K562 (cell line): ENCODE measurements at regions not wholly inside any gene's neighbourhood (a gene's known extent, or its start where the extent isn't known, plus 50 kb on each side); places are given as distances from the start of the nearest gene placed in this dataset.

Experiments
- ATAC-seq: fragments of 200-7000 bp; cut with Tn5 transposase; 3 replicates; pipeline ENCODE4 v1.9.1; 2020; ENCODE audit warnings: moderate library complexity
- BruUV-seq: library from RNA; stranded (reverse); fragments of 400-500 nt; replicated peaks from 2 replicates; lab custom pipeline; 2021; lab: Mats Ljungman, UMichigan
- CTCF ChIA-PET: fragments of 300-600 bp; formaldehyde crosslinking; extraction: SDS; loops from one replicate; lab custom pipeline; 2021; ENCODE audit warnings: low intra/inter-chr PET ratio; lab: Yijun Ruan, JAX
- POLR2A ChIA-PET: fragments of 300-600, 350-650 bp; sonication (Branson Sonifier 250); formaldehyde crosslinking; extraction: SDS; loops from one replicate; lab custom pipeline; 2021; ENCODE audit warnings: antibody characterized with exemption, inconsistent platforms; lab: Yijun Ruan, JAX
- DNase-seq, 4 experiments: peaks; one replicate each; pipeline versions ENCODE4 v3.0.0 to v3.0.0-alpha.2; 2011 to 2018; ENCODE audit warnings: low spot score in 3 of 4, mixed read lengths in 3 of 4; ENCODE audit errors: extremely low read depth in 1 of 4
- FAIRE-seq: peaks from 2 replicates; lab custom pipeline; 2011; peaks lifted over from hg19 to GRCh38; lab: Jason Lieb, UNC
- H2AFZ ChIP-seq: 2 replicates; pipeline ENCODE4 v1.6.0; 2011; ENCODE audit warnings: low read depth, low read length, control low read depth, inconsistent platforms
- H3K27ac ChIP-seq: fragments of 200-600 bp; 3 replicates; pipeline ENCODE4 v1.8.0; 2011; ENCODE audit warnings: low read depth, mild to moderate bottlenecking, control low read depth, inconsistent platforms, low read length, moderate library complexity, mixed read lengths; ENCODE audit errors: extremely low read depth
- H3K27me3 ChIP-seq, 2 experiments: fragments of 300-600 bp in 1 of 2; 2 replicates in 1 of 2; 3 replicates in 1 of 2; pipeline versions ENCODE4 v1.6.0 to v1.8.0; 2011; ENCODE audit warnings: inconsistent platforms in 2 of 2, low read length in 2 of 2, mild to moderate bottlenecking in 1 of 2, mixed read lengths in 1 of 2, moderate library complexity in 1 of 2; ENCODE audit not compliant: control insufficient read depth in 2 of 2, insufficient read depth in 2 of 2
- H3K36me3 ChIP-seq: fragments of 300-600 bp; 3 replicates; pipeline ENCODE4 v1.8.0; 2011; ENCODE audit warnings: mild to moderate bottlenecking, low read length, inconsistent platforms; ENCODE audit not compliant: control insufficient read depth, insufficient read depth
- H3K4me1 ChIP-seq, 2 experiments: fragments of 200-600 bp in 1 of 2; replicated peaks in 1 of 2; 2 replicates in 1 of 2; 3 replicates in 1 of 2; pipeline versions ENCODE4 v1.5.1 to v1.8.0; 2011; ENCODE audit warnings: inconsistent platforms in 2 of 2, low read length in 2 of 2, mild to moderate bottlenecking in 1 of 2, mixed read lengths in 1 of 2, moderate library complexity in 1 of 2; ENCODE audit not compliant: control insufficient read depth in 2 of 2, insufficient read depth in 2 of 2
- H3K4me2 ChIP-seq: 2 replicates; pipeline ENCODE4 v1.6.1; 2011; ENCODE audit warnings: low read length, control low read depth, inconsistent platforms, mixed read lengths; ENCODE audit not compliant: insufficient read depth
- H3K4me3 ChIP-seq: fragments of 200-600 bp; sonication (generic), shearing (Covaris generic); 2 replicates; pipeline ENCODE4 v1.5.1; 2016; ENCODE audit warnings: control low read depth, inconsistent platforms
- H3K79me2 ChIP-seq: fragments of 200-600 bp; 3 replicates; pipeline ENCODE4 v1.8.0; 2011; ENCODE audit warnings: low read length, inconsistent platforms; ENCODE audit not compliant: control insufficient read depth, insufficient read depth
- H3K9ac ChIP-seq, 2 experiments: 2 replicates each; pipeline versions ENCODE4 v1.6.0 to v1.6.1; 2011; ENCODE audit warnings: low read depth in 2 of 2, low read length in 2 of 2, control low read depth in 1 of 2, inconsistent platforms in 1 of 2, mild to moderate bottlenecking in 1 of 2, mixed read lengths in 1 of 2; ENCODE audit not compliant: insufficient read depth in 1 of 2
- H3K9me1 ChIP-seq: one replicate; pipeline ENCODE4 v1.6.0; 2011; ENCODE audit warnings: inconsistent platforms, mild to moderate bottlenecking, low read length, moderate library complexity; ENCODE audit not compliant: control insufficient read depth, insufficient read depth
- H3K9me3 ChIP-seq: replicated peaks from 2 replicates; pipeline ENCODE4 v1.5.1; 2011; ENCODE audit warnings: low read depth, low read length, inconsistent platforms; ENCODE audit not compliant: control insufficient read depth, insufficient read depth
- H4K20me1 ChIP-seq: replicated peaks from 2 replicates; pipeline ENCODE4 v1.6.1; 2011; ENCODE audit warnings: low read length, inconsistent platforms, mixed read lengths; ENCODE audit not compliant: control insufficient read depth, insufficient read depth
- E4F1 ChIP-seq: fragments of 250-450 bp; sonication (Bioruptor Pico); IDR thresholded peaks from 2 replicates; pipeline ENCODE4 v1.5.0; 2021; ENCODE audit warnings: mild to moderate bottlenecking, borderline replicate concordance
- ESRRA ChIP-seq: fragments of 450-650 bp; IDR thresholded peaks from 2 replicates; pipeline ENCODE4 v1.6.1; 2014; ENCODE audit warnings: low read depth, mild to moderate bottlenecking, moderate library complexity, borderline replicate concordance
- HMGN3 ChIP-seq: IDR thresholded peaks from 2 replicates; pipeline ENCODE4 v1.6.1; 2011; ENCODE audit warnings: borderline replicate concordance, low read depth, mild to moderate bottlenecking, mixed read lengths, low read length; ENCODE audit not compliant: insufficient read length; ENCODE audit errors: extremely low read depth
- JUNB ChIP-seq: fragments of 450-650 bp; formaldehyde crosslinking; conservative IDR thresholded peaks from 2 replicates; pipeline ENCODE4 v1.4.0; 2020; ENCODE audit warnings: mild to moderate bottlenecking
- KDM5B ChIP-seq: fragments of 200-600 bp; sonication (generic); IDR thresholded peaks from 2 replicates; pipeline ENCODE4 v1.6.1; 2012; ENCODE audit warnings: low read depth, mild to moderate bottlenecking, moderate library complexity, low read length, control low read depth, inconsistent platforms; ENCODE audit not compliant: insufficient replicate concordance
- NEUROD1 ChIP-seq: fragments of 150-350 bp; IDR thresholded peaks from 2 replicates; pipeline ENCODE4 v1.6.1; 2014; ENCODE audit warnings: borderline replicate concordance, low read length, low read depth; ENCODE audit not compliant: partially characterized antibody
- SMARCC2 ChIP-seq: fragments of 450-650 bp; IDR thresholded peaks from 2 replicates; pipeline ENCODE4 v1.6.1; 2017; ENCODE audit warnings: antibody characterized with exemption, moderate library complexity, mild to moderate bottlenecking, low read depth
- ZNF12 ChIP-seq: sonication (generic); formaldehyde crosslinking; IDR thresholded peaks from 2 replicates; pipeline ENCODE4 v1.4.0; 2020; ENCODE audit warnings: mild to moderate bottlenecking, missing genetic modification reagents
- ZNF280A ChIP-seq: fragments of 450-650 bp; IDR thresholded peaks from 2 replicates; pipeline ENCODE4 v1.6.1; 2018; ENCODE audit warnings: mild to moderate bottlenecking, low read depth; ENCODE audit not compliant: partially characterized antibody
- ZNF518B ChIP-seq: fragments of 250-450 bp; sonication (Bioruptor Pico); IDR thresholded peaks from 2 replicates; pipeline ENCODE4 v1.5.0; 2021; ENCODE audit warnings: mild to moderate bottlenecking, moderate library complexity
- WGBS: fragments of 100-300 bp; shearing (Covaris generic); methylation state at CpG from one replicate; pipeline ENCODE4 v1.1.6; 2016; ENCODE audit warnings: low coverage, mixed read lengths; ENCODE audit not compliant: insufficient coverage; ENCODE audit errors: missing lambda C conversion rate; 5-methylcytosine and 5-hydroxymethylcytosine counted together
- in situ Hi-C: fragments of 300-500 bp; cut with MboI; formaldehyde crosslinking; loops from 4 replicates; pipeline ENCODE4 v1.15.0; 2018; ENCODE audit warnings: inconsistent platforms, mixed read lengths
- intact Hi-C: fragments of 100-400 bp; cut with micrococcal nuclease; formaldehyde crosslinking; loops from 2 replicates; pipeline ENCODE4 v1.14.2; 2022

- TF ChIP-seq ZNF518B = no peak
Measured at GRCh38 chr7:159218170-159218569, 73.5 kb upstream of the VIPR2 start (continued).

- Histone ChIP-seq H3K9me3 (no peaks in the 10 kb centered on the region), H3K4me3 (no peak overlapping the region), H3K79me2 (no peaks in the 10 kb centered on the region), H3K27me3 (peaks cover 29 to 50% of the 10 kb centered on the region in 2 experiments), H3K9me1 (no peaks in the 10 kb centered on the region), H3K9ac (no peak overlapping the region), H2AFZ (no peak overlapping the region), H3K27ac (no peak overlapping the region), H3K36me3 (no peaks in the 10 kb centered on the region), H3K4me1 (no peaks in the 10 kb centered on the region), H4K20me1 (no peaks in the 10 kb centered on the region), H3K4me2 (no peak overlapping the region)
- ATAC-seq (no peak; the same call in 2 of the 3 replicates), DNase-seq (no peak), FAIRE-seq (no peak)
- ChIA-PET POLR2A (no interaction called here), CTCF (no interaction called here)
- intact Hi-C loops (no loop called here), in situ Hi-C loops (no loop called here)
- BruUV-seq = no TSS peak
- WGBS = 1% methylated on average over 4 of the region's 4 CpGs
- TF ChIP-seq ZNF12 (CRISPR knock-in tag) (no peak), KDM5B (no peak), ESRRA (no peak), NEUROD1 (no peak), JUNB (CRISPR knock-in tag) (no peak), ZNF280A (no peak), E4F1 (CRISPR knock-in tag) (no peak), SMARCC2 (no peak), HMGN3 (no peak)
Measured at GRCh38 chr7:159215076-159215475, 70.4 kb upstream of the VIPR2 start.
